ENCODE measurements at regions not wholly inside any gene's neighbourhood (a gene's known extent, or its start where the extent isn't known, plus 50 kb on each side); places are given as distances from the start of the nearest gene placed in this dataset.
A peak's percentile ranks its signal among the peaks of the same experiment; 100 is the strongest.

GRCh38 chr10:33893506-33893905 lies 559.0 kb upstream of the NRP1 start:
- peak in 1 of 2 donors; percentile 39 for DNase-seq
- H3K4me1 ChIP-seq: no peaks in the 10 kb centered on the region
- TF ChIP-seq POLR2A (IDR thresholded peaks at IDR 0.05) (no peak), EP300 (IDR thresholded peaks at IDR 0.05) (no peak), POLR2AphosphoS5 (IDR thresholded peaks at IDR 0.05) (no peak)
- TF ChIP-seq, protein P1, sequence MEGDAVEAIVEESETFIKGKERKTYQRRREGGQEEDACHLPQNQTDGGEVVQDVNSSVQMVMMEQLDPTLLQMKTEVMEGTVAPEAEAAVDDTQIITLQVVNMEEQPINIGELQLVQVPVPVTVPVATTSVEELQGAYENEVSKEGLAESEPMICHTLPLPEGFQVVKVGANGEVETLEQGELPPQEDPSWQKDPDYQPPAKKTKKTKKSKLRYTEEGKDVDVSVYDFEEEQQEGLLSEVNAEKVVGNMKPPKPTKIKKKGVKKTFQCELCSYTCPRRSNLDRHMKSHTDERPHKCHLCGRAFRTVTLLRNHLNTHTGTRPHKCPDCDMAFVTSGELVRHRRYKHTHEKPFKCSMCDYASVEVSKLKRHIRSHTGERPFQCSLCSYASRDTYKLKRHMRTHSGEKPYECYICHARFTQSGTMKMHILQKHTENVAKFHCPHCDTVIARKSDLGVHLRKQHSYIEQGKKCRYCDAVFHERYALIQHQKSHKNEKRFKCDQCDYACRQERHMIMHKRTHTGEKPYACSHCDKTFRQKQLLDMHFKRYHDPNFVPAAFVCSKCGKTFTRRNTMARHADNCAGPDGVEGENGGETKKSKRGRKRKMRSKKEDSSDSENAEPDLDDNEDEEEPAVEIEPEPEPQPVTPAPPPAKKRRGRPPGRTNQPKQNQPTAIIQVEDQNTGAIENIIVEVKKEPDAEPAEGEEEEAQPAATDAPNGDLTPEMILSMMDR (IDR thresholded peaks at IDR 0.05): no peak
- no peak overlapping the region for H3K4me3 ChIP-seq
- no peaks in the 10 kb centered on the region for H3K27me3 ChIP-seq
- H3K9me3 ChIP-seq: no peaks in the 10 kb centered on the region
- H3K27ac ChIP-seq: no peak overlapping the region
- intact Hi-C loops (cut with DNase I; ENCODE audit: low total_unique reads): no loop called here
- H3K36me3 ChIP-seq: no peaks in the 10 kb centered on the region

DNA sequence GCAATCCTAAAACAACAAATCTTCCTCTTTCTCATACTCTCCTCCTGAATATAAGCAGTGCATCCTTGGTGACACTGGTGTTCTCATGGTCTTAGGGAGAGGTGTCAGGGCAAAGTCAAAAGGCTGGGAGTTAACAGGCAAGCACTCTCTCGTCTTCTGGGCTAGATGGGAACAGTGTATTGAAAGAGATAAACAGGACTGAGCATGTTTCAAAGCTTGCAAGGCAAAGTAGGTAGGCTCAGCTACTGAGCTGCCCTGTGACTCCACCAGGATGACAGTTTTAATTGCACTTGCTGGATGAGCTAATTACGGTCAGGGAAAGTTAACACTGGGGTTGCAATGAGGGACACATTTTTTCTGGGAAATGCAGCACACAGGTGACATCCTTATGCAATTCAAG lies 554.9 kb upstream of the NRP1 start:
- intact Hi-C loops (cut with DNase I; ENCODE audit: low total_unique reads): no loop called here
- Histone ChIP-seq H3K27me3 (no peaks in the 10 kb centered on the region), H3K36me3 (no peaks in the 10 kb centered on the region), H3K9me3 (no peaks in the 10 kb centered on the region), H3K27ac (no peak overlapping the region), H3K4me3 (no peak overlapping the region), H3K4me1 (no peaks in the 10 kb centered on the region)
- 68 to 85% (median 73%) methylated on average over 2 of the region's 2 CpGs for WGBS, 5 donors
- TF ChIP-seq POLR2A (IDR thresholded peaks at IDR 0.05) (no peak), EP300 (IDR thresholded peaks at IDR 0.05) (no peak), POLR2AphosphoS5 (IDR thresholded peaks at IDR 0.05) (no peak)
- TF ChIP-seq, protein P1 (IDR thresholded peaks at IDR 0.05): no peak
- no peak for DNase-seq

GRCh38 chr10:33887188-33887587 lies 552.7 kb upstream of the NRP1 start:
- DNase-seq: no peak
- 93 to 100% (median 98%) methylated on average over 2 to 3 of the region's 3 CpGs for WGBS, 5 donors
- Histone ChIP-seq H3K27me3 (no peaks in the 10 kb centered on the region), H3K4me1 (no peaks in the 10 kb centered on the region), H3K27ac (no peak overlapping the region), H3K36me3 (no peaks in the 10 kb centered on the region), H3K4me3 (no peak overlapping the region), H3K9me3 (no peaks in the 10 kb centered on the region)
- intact Hi-C loops (cut with DNase I; ENCODE audit: low total_unique reads): no loop called here
- TF ChIP-seq, protein P1 (IDR thresholded peaks at IDR 0.05): no peak
- TF ChIP-seq POLR2A (IDR thresholded peaks at IDR 0.05) (no peak), EP300 (IDR thresholded peaks at IDR 0.05) (no peak), POLR2AphosphoS5 (IDR thresholded peaks at IDR 0.05) (no peak)

DNA sequence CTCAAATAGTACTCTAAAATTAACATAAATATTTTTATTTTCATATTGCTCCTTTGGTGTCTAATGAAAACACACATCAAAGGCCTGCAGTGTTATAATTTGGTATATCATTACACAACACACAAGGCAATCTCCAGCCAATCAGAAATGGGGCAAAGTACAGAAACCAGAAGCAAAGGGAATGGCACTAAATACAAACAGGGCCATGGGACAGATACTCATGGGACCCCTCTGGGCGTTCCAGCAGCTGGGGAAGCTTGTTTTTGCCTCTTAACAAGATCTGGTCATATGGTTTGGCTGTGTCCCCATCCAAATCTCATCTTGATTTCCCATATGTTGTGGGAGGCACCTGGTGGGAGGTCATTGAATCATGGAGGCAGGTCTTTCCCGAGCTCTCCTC lies 551.8 kb upstream of the NRP1 start:
- Histone ChIP-seq H3K9me3 (no peaks in the 10 kb centered on the region), H3K4me3 (no peak overlapping the region), H3K4me1 (no peaks in the 10 kb centered on the region), H3K27ac (no peak overlapping the region), H3K36me3 (no peaks in the 10 kb centered on the region), H3K27me3 (no peaks in the 10 kb centered on the region)
- DNase-seq: no peak
- intact Hi-C loops (cut with DNase I; ENCODE audit: low total_unique reads): no loop called here
- TF ChIP-seq, protein P1 (IDR thresholded peaks at IDR 0.05): no peak
- no peak for TF ChIP-seq POLR2AphosphoS5 (IDR thresholded peaks at IDR 0.05)
- no peak for TF ChIP-seq POLR2A (IDR thresholded peaks at IDR 0.05)
- TF ChIP-seq EP300 (IDR thresholded peaks at IDR 0.05): no peak
- WGBS, 5 donors: 60 to 92% (median 84%) methylated on average over 2 of the region's 2 CpGs

Data from stomach (tissue), 8 donors.